Upper lobe of right lung (tissue), 1 donor: ENCODE measurements at regions not wholly inside any gene's neighbourhood (a gene's known extent, or its start where the extent isn't known, plus 50 kb on each side); places are given as distances from the start of the nearest gene placed in this dataset.

ENCODE experiments used
- ATAC-seq: fragments of 200-7000 bp; cut with Tn5 transposase; one replicate; pipeline ENCODE4 v1.9.1; 2020; ENCODE audit warnings: mild to moderate bottlenecking, moderate library complexity
- DNase-seq: peaks from one replicate; pipeline ENCODE4 v3.0.0-alpha.2; 2020
- H3K27ac ChIP-seq: fragments of 200-600 bp; one replicate; pipeline ENCODE4 v1.8.0; 2022
- H3K27me3 ChIP-seq: fragments of 200-600 bp; one replicate; pipeline ENCODE4 v1.8.0; 2022; ENCODE audit warnings: mild to moderate bottlenecking
- H3K36me3 ChIP-seq: fragments of 200-600 bp; one replicate; pipeline ENCODE4 v1.8.0; 2022
- H3K4me1 ChIP-seq: fragments of 200-600 bp; one replicate; pipeline ENCODE4 v1.8.0; 2022
- H3K4me3 ChIP-seq: fragments of 200-600 bp; one replicate; pipeline ENCODE4 v1.8.0; 2022; ENCODE audit warnings: mild to moderate bottlenecking
- H3K9me3 ChIP-seq: fragments of 200-600 bp; one replicate; pipeline ENCODE4 v1.8.0; 2022
- CTCF ChIP-seq: fragments of 200-600 bp; IDR thresholded peaks from one replicate; pipeline ENCODE4 v1.8.0; 2022; ENCODE audit warnings: antibody characterized with exemption
- intact Hi-C: fragments of 100-400 bp; cut with DNase I; formaldehyde crosslinking; loops from one replicate; pipeline ENCODE4 v1.11.0; 2022
- donor health status: DM: no; HTN: yes; CAD: no; lungs with severe emphysema.

GRCh38 chr12:67074072-67074471, 195.1 kb upstream of the CAND1 start:
- no peaks in the 10 kb centered on the region for H3K27me3 ChIP-seq
- no peaks in the 10 kb centered on the region for H3K4me1 ChIP-seq
- H3K36me3 ChIP-seq, result no peaks in the 10 kb centered on the region
- intact Hi-C loops, result no loop called here
- no peak overlapping the region for H3K27ac ChIP-seq
- no peaks in the 10 kb centered on the region for H3K9me3 ChIP-seq
- no peak for TF ChIP-seq CTCF
- DNase-seq, result no peak
- H3K4me3 ChIP-seq, result no peak overlapping the region
- ATAC-seq, result no peak

GRCh38 chr12:67077617-67078016, 191.5 kb upstream of the CAND1 start:
- no peak for DNase-seq
- no peak for ATAC-seq
- H3K9me3 ChIP-seq, result no peaks in the 10 kb centered on the region
- H3K27me3 ChIP-seq, result no peaks in the 10 kb centered on the region
- no peak for TF ChIP-seq CTCF
- no peaks in the 10 kb centered on the region for H3K36me3 ChIP-seq
- H3K4me1 ChIP-seq, result no peaks in the 10 kb centered on the region
- intact Hi-C loops, result no loop called here
- no peak overlapping the region for H3K27ac ChIP-seq
- H3K4me3 ChIP-seq, result no peak overlapping the region

GRCh38 chr12:67078957-67079356, 190.2 kb upstream of the CAND1 start:
- no peaks in the 10 kb centered on the region for H3K9me3 ChIP-seq
- DNase-seq (no peak), ATAC-seq (no peak)
- no peak overlapping the region for H3K4me3 ChIP-seq
- H3K4me1 ChIP-seq, result no peaks in the 10 kb centered on the region
- no peak for TF ChIP-seq CTCF
- no peak overlapping the region for H3K27ac ChIP-seq
- H3K36me3 ChIP-seq, result no peaks in the 10 kb centered on the region
- intact Hi-C loops, result no loop called here
- H3K27me3 ChIP-seq, result no peaks in the 10 kb centered on the region

- H3K4me3 ChIP-seq, result no peak overlapping the region
- H3K4me1 ChIP-seq, result no peaks in the 10 kb centered on the region
- ATAC-seq (no peak), DNase-seq (no peak)
- H3K27ac ChIP-seq, result no peak overlapping the region
- H3K9me3 ChIP-seq, result no peaks in the 10 kb centered on the region
- H3K36me3 ChIP-seq, result no peaks in the 10 kb centered on the region
- intact Hi-C loops, result no loop called here
- no peak for TF ChIP-seq CTCF
- no peaks in the 10 kb centered on the region for H3K27me3 ChIP-seq
Observed at GRCh38 chr12:67080637-67081036, 188.5 kb upstream of the CAND1 start.

- DNase-seq, result no peak
- intact Hi-C loops, result no loop called here
- Histone ChIP-seq H3K4me1 (no peaks in the 10 kb centered on the region), H3K27me3 (no peaks in the 10 kb centered on the region), H3K4me3 (no peak overlapping the region), H3K27ac (no peak overlapping the region), H3K9me3 (no peaks in the 10 kb centered on the region), H3K36me3 (no peaks in the 10 kb centered on the region)
- TF ChIP-seq CTCF, result no peak
- no peak for ATAC-seq
Observed at GRCh38 chr12:67082221-67082620, 186.9 kb upstream of the CAND1 start.

GRCh38 chr12:67085699-67086098, 183.5 kb upstream of the CAND1 start:
- Histone ChIP-seq H3K27ac (no peak overlapping the region), H3K4me1 (no peaks in the 10 kb centered on the region), H3K27me3 (no peaks in the 10 kb centered on the region), H3K4me3 (no peak overlapping the region), H3K9me3 (no peaks in the 10 kb centered on the region), H3K36me3 (no peaks in the 10 kb centered on the region)
- intact Hi-C loops, result no loop called here
- ATAC-seq (no peak), DNase-seq (no peak)
- no peak for TF ChIP-seq CTCF
